ENCODE measurements at regions not wholly inside any gene's neighbourhood (a gene's known extent, or its start where the extent isn't known, plus 50 kb on each side); places are given as distances from the start of the nearest gene placed in this dataset.

GRCh38 chr16:85466304-85466700 is 146.8 kb upstream of the GSE1 start:
- no peak for DNase-seq

- no peak for DNase-seq
Observed at GRCh38 chr16:85466989-85467388, 146.1 kb upstream of the GSE1 start.

- no peak for DNase-seq
Observed at GRCh38 chr16:85469929-85470590, 143.1 kb upstream of the GSE1 start.

GRCh38 chr16:85470873-85471272 is 142.2 kb upstream of the GSE1 start:
- DNase-seq, result no peak

DNA sequence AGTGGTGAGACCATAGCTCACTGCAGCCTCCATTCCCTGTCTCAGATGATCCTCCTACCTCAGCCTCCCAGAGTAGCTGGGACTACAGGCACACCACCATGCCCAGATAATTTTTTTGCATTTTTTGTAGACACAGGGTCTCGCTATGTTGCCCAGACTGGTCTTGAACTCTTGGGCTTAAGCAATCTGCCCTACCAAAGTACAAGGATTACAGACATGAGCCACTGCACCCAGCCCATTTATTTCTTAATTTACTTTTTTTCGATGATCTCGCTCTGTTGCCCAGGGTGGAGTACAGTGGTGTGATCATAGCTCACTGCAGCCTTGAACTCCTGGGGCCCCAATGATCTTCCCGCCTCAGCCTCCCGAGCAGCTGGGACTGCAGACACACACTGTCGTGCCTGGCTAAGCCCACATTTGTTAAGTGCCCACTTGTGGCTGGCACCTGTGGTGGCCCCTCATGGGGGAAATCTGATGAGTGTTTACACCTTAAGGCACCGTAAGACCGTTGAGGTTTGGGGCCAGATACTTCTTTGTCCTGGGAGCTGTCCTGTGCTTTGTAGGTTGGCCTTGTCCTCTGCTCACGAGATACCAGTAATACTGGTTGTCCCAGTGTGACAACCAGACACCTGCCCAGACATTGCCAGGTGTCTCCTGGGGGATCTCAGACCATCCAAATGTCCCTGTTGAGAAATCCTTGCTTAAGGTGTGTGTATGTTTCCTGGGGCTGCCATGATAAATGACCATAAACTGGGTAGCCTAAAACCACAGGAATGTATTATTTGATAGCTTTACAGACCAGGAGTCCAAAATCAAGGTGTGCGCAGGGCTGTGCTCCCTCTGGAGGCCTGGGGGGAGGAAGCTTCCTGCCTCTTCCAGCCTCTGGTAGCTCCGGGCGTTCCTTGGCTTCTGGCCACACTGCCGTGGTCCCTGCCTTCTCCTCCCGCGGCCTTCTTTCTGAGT is 141.4 kb upstream of the GSE1 start:
- no peak for DNase-seq

DNA sequence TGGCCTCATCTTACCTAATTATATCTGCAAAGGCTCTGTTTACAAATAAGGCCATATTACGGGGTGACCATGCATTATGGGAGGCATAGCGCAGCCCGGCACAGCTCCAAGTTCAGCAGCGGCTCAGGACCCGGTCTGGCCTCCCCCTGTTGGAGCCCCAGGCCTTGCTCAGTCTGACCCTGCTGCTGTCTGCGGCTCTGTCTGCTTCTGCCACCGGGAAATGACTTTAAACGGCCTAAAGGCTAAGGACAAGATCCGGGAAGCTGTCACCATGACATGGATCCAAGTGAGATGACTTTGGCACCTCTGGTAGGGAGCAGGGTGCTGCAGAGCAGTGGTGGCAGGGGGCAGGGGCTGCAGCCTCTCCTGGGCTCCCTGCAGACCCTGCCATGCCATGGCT is 140.6 kb upstream of the GSE1 start:
- DNase-seq, result no peak

GRCh38 chr16:85473323-85473722 is 139.8 kb upstream of the GSE1 start:
- no peak for DNase-seq

- DNase-seq, result no peak
Observed at GRCh38 chr16:85473909-85474620, 139.1 kb upstream of the GSE1 start.

DNA sequence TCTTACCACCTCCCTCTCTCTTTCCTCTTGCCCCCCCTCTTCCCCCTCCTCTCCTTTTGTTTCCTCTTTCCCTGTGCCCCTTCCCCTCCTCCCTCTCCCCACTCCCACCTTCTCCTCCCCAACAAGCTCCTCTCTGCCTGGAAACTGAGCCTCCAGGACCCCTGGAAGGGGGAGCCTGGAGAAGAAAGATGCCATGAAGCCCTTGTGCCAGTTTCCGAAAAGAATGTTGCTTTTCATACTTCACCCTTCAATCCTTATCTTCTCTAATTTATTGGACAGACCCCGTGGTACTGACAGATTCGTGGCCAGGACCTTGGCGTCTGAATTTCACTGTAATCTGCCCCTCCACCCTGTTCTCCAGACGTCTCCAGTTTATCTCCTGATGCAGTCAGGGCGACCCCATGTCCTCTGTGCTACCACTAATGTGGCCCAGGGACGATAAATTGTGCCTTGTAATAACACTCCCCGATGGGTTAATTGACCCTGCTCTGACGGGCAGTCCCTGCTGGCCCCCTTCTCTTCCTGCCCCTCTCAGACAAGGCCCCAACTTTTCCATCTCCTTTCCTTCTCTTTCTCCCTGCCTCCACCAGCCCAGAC is 138.4 kb upstream of the GSE1 start:
- DNase-seq, result no peak

DNA sequence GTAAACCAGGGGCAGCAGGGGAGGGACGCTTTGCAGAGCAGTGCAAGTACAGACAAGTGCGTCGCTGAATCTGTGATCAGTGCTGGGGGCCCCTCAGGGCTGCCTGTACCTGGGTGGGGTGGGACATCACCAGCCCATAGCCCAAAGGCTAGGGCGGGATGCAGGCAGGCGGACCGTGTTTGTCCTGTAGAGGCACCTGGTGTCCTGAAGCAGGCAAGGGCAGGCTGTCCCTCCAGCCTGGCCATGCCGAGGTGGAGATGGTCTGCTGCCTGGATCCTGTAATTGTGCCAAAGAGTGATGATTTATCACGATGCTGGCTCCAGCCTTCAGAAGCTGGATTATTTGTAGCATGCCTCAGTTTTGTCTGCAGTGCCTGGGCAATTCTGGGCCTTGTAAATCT is 137.9 kb upstream of the GSE1 start:
- DNase-seq, result no peak

- DNase-seq, result no peak
Observed at GRCh38 chr16:85475691-85476300, 137.3 kb upstream of the GSE1 start.

DNA sequence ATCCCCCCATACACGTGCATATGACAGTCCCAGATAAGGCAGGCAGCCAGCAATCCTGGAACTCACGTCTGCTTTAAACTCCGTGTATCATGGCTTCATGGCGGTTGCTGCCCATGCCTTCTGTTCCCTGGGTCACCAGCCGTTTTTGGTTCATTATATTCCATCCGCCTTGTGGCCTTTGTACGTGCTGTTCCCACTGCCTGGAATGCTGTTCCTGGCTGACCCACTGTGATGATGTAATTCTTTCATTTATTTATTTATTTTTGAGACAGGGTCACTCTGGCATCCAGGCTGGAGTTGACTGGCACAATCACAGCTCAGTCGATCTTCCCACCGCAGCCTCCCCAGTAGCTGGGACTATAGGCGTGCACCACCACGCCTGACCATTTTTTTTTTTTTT is 136.7 kb upstream of the GSE1 start:
- DNase-seq, result no peak

DNA sequence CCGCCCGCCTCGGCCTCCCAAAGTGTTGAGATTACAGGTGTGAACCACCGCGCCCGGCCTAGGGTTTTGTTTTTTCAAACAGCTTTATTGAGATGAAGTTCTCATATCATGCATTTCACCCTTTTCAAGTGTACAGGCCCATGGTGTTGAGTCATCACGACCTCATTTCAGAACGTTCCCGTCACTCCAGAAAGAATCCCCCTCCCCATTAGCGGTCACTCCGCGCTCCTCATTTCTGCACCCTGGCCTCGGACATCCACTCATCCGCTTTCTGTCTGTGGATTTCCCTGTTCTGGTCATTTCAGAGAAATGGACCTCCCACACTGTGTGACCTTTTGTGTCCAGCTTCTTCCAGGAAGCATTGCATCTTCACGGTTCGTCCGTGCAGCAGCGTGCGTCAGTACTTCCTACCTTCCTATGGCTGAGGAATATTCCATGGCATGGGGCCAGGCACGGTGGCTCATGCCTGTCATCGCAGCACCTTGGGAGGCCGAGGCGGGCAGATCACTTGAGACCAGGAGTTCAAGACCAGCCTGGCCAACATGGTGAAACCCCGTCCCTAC is 135.2 kb upstream of the GSE1 start:
- no peak for DNase-seq

GRCh38 chr16:85479972-85480726 is 133.0 kb upstream of the GSE1 start:
- no peak for DNase-seq

- DNase-seq, result no peak
Observed at GRCh38 chr16:85480727-85481101, 132.4 kb upstream of the GSE1 start.

GRCh38 chr16:85481206-85481605 is 131.9 kb upstream of the GSE1 start:
- no peak for DNase-seq

DNA sequence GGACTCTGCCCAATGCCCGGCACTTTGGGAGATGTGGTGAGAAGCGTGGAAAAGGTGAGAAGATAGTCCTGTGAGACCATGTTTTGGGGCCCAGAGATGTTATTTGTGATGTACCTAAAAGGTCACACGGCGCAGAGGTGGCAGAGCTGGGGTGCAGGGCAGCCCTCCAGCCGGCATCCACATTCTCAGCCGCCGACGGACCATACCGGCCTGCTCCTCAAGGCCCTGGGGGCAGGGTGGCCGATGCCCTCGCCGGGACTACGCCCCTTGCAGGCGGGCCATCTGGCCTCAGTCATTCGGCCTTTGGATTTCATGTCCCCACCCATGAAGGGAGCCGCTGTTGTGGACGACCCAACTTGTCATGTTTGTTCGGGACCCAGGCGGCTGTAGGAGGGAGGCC is 131.4 kb upstream of the GSE1 start:
- no peak for DNase-seq

DNA sequence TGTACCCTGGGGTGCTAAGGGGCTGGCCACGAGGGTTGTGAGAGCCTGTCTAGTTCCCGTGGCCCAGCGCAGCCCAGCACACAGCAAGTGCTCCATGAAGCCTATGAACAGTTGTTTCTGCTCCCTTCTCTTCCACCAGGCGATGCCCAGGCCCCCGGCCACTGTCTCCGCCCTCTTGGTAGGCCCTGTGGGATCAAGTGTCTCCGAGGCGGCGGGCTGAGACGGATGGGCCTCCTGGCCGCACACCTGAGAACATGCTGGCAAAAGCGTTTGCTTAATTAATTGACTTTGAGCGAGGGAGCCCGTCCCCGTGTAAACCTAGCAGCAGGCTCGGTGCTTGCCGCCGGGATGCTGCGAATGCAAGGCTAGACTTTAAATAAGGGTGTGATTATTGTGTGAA is 129.7 kb upstream of the GSE1 start:
- DNase-seq, result no peak

GRCh38 chr16:85484347-85485300 is 128.5 kb upstream of the GSE1 start:
- DNase-seq, result no peak

DNA sequence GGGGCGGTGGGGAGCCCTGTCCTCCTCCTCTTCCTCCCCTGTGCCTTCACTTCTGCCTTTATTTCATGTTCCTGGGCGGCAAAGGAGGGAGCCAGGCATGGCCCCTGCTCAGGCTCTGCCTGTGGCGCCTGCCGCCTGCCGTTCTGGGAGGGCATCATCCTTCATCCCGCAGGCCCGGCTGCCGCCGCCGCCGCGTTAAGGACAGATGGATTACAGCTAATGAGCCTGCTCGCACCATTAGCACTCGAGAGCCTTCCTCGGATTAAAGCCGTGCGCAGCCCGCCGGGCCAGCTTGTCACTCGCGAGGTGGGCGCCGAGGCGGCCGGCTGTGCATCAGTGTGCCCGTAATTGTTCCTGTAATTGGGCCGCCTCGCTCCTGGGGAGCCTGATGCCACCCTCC is 127.7 kb upstream of the GSE1 start:
- no peak for DNase-seq

All from NCI-H2081 treated with DMSO at 0.1 percent for 48 hours (cell line).